Hepatocyte (in vitro differentiated cells): ENCODE measurements at regions not wholly inside any gene's neighbourhood (a gene's known extent, or its start where the extent isn't known, plus 50 kb on each side); places are given as distances from the start of the nearest gene placed in this dataset.

ENCODE experiments used
- EZH2 ChIP-seq: fragments of 200-600 bp; sonication (generic); IDR thresholded peaks from 2 replicates; pipeline ENCODE4 v1.6.1; 2016; ENCODE audit warnings: antibody characterized with exemption, mild to moderate bottlenecking, borderline replicate concordance
- EZH2phosphoT487 ChIP-seq: fragments of 200-600 bp; sonication (generic); IDR thresholded peaks from one replicate; pipeline ENCODE4 v1.6.1; 2018; ENCODE audit warnings: antibody characterized with exemption, mild to moderate bottlenecking, low read depth, moderate library complexity; ENCODE audit not compliant: unreplicated experiment, severe bottlenecking
- TF ChIP-seq, protein P1 (sequence below): fragments of 200-600 bp; sonication (generic); IDR thresholded peaks from 2 replicates; pipeline ENCODE4 v1.5.1; 2016; ENCODE audit warnings: antibody characterized with exemption, mild to moderate bottlenecking; ENCODE audit not compliant: poor library complexity

DNA sequence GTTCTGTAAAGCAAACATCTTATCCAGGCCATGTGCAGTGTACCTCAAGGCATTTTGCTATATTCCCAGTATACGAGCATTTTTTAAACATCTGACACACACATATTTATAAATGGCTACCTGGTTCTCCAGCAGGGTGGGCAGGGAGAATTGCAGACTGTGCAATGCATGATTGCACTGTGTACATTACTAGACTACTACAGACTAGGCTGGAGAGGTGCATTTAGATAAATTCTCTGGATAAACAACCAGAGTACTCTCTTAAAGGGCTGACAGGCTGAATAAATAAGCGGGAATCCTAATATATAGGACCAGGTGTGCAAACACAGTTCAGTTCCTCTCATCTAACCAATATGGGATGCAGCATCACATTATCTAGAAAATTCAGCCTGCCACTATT is 428.3 kb upstream of the ARID1B start:
- TF ChIP-seq, protein P1, sequence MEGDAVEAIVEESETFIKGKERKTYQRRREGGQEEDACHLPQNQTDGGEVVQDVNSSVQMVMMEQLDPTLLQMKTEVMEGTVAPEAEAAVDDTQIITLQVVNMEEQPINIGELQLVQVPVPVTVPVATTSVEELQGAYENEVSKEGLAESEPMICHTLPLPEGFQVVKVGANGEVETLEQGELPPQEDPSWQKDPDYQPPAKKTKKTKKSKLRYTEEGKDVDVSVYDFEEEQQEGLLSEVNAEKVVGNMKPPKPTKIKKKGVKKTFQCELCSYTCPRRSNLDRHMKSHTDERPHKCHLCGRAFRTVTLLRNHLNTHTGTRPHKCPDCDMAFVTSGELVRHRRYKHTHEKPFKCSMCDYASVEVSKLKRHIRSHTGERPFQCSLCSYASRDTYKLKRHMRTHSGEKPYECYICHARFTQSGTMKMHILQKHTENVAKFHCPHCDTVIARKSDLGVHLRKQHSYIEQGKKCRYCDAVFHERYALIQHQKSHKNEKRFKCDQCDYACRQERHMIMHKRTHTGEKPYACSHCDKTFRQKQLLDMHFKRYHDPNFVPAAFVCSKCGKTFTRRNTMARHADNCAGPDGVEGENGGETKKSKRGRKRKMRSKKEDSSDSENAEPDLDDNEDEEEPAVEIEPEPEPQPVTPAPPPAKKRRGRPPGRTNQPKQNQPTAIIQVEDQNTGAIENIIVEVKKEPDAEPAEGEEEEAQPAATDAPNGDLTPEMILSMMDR, result no peak
- TF ChIP-seq EZH2 (no peak), EZH2phosphoT487 (no peak)
